Right atrium auricular region (tissue), 2 donors: ENCODE measurements at regions not wholly inside any gene's neighbourhood (a gene's known extent, or its start where the extent isn't known, plus 50 kb on each side); places are given as distances from the start of the nearest gene placed in this dataset.

Experiments
- DNase-seq: peaks from one replicate; pipeline ENCODE4 v3.0.0-alpha.2; 2019; ENCODE audit warnings: low spot score
- H3K27ac ChIP-seq, 2 donors: fragments of 200-600 bp; sonication (generic); 1 replicate in 1 of 2; 2 replicates in 1 of 2; pipeline ENCODE4 v1.5.1; 2016 to 2019
- H3K27me3 ChIP-seq, 2 donors: fragments of 200-600 bp; sonication (generic); one replicate each; pipeline versions ENCODE4 v1.5.1 to v1.6.0; 2017 to 2019
- H3K36me3 ChIP-seq: fragments of 200-600 bp; sonication (generic); one replicate; pipeline ENCODE4 v1.5.1; 2016
- H3K4me1 ChIP-seq, 2 donors: fragments of 200-600 bp; sonication (generic); one replicate each; pipeline versions ENCODE4 v1.5.1 to v1.6.0; 2017 to 2019
- H3K4me3 ChIP-seq, 2 donors: fragments of 200-600 bp; sonication (generic); 1 replicate in 1 of 2; 2 replicates in 1 of 2; pipeline ENCODE4 v1.5.1; 2017 to 2019; ENCODE audit warnings: mild to moderate bottlenecking in 1 of 2, moderate library complexity in 1 of 2
- H3K9me3 ChIP-seq, 2 donors: fragments of 200-600 bp; sonication (generic); one replicate each; pipeline ENCODE4 v1.5.1; 2019
- CTCF ChIP-seq, 2 donors: fragments of 200-600 bp; sonication (generic); IDR thresholded peaks; one replicate each; pipeline ENCODE4 v1.5.1; 2019; ENCODE audit warnings: antibody characterized with exemption in 2 of 2

GRCh38 chr1:65508051-65508450, 87.6 kb downstream of the LEPR start:
- TF ChIP-seq CTCF (IDR thresholded peaks at IDR 0.05), result no peak
- Histone ChIP-seq H3K4me1 (no peaks in the 10 kb centered on the region), H3K36me3 (no peaks in the 10 kb centered on the region), H3K4me3 (no peak overlapping the region), H3K9me3 (peaks cover 0 to 6% of the 10 kb centered on the region in 2 donors), H3K27ac (no peak overlapping the region), H3K27me3 (no peaks in the 10 kb centered on the region)
- DNase-seq, result no peak

- H3K4me1 ChIP-seq, result no peaks in the 10 kb centered on the region
- no peaks in the 10 kb centered on the region for H3K36me3 ChIP-seq
- H3K27ac ChIP-seq, result no peak overlapping the region
- TF ChIP-seq CTCF (IDR thresholded peaks at IDR 0.05), result no peak
- no peak for DNase-seq
- no peaks in the 10 kb centered on the region for H3K27me3 ChIP-seq
- peaks cover 0 to 6% of the 10 kb centered on the region in 2 donors for H3K9me3 ChIP-seq
- no peak overlapping the region for H3K4me3 ChIP-seq
Measured at GRCh38 chr1:65509912-65510680, 89.6 kb downstream of the LEPR start.

- Histone ChIP-seq H3K27ac (no peak overlapping the region), H3K36me3 (no peaks in the 10 kb centered on the region), H3K9me3 (peaks cover 0 to 6% of the 10 kb centered on the region in 2 donors), H3K27me3 (no peaks in the 10 kb centered on the region), H3K4me1 (no peaks in the 10 kb centered on the region), H3K4me3 (no peak overlapping the region)
- no peak for TF ChIP-seq CTCF (IDR thresholded peaks at IDR 0.05)
- DNase-seq, result no peak
Measured at GRCh38 chr1:65510961-65511360, 90.5 kb downstream of the LEPR start.

GRCh38 chr1:65512383-65512782, 91.9 kb downstream of the LEPR start:
- no peaks in the 10 kb centered on the region for H3K4me1 ChIP-seq
- no peak overlapping the region for H3K27ac ChIP-seq
- H3K27me3 ChIP-seq, result no peaks in the 10 kb centered on the region
- H3K4me3 ChIP-seq, result no peak overlapping the region
- H3K36me3 ChIP-seq, result no peaks in the 10 kb centered on the region
- peaks cover 0 to 6% of the 10 kb centered on the region in 2 donors for H3K9me3 ChIP-seq
- no peak for TF ChIP-seq CTCF (IDR thresholded peaks at IDR 0.05)
- no peak for DNase-seq

- Histone ChIP-seq H3K27ac (no peak overlapping the region), H3K36me3 (no peaks in the 10 kb centered on the region), H3K9me3 (peaks cover 0 to 6% of the 10 kb centered on the region in 2 donors), H3K4me1 (no peaks in the 10 kb centered on the region), H3K27me3 (no peaks in the 10 kb centered on the region), H3K4me3 (no peak overlapping the region)
- TF ChIP-seq CTCF (IDR thresholded peaks at IDR 0.05), result no peak
- no peak for DNase-seq
Measured at GRCh38 chr1:65512967-65513780, 92.7 kb downstream of the LEPR start.
